Uterus (tissue), 3 donors: ENCODE measurements at regions not wholly inside any gene's neighbourhood (a gene's known extent, or its start where the extent isn't known, plus 50 kb on each side); places are given as distances from the start of the nearest gene placed in this dataset.
A peak's percentile ranks its signal among the peaks of the same experiment; 100 is the strongest.

Source experiments
- DNase-seq, 2 donors: peaks; one replicate each; pipeline ENCODE4 v3.0.0-alpha.2; 2019 to 2020
- H3K27ac ChIP-seq, 2 donors: fragments of 200-600 bp; sonication (generic); 1 replicate in 1 of 2; 2 replicates in 1 of 2; pipeline ENCODE4 v1.5.1; 2016 to 2018
- H3K27me3 ChIP-seq, 2 donors: fragments of 200-600 bp; sonication (generic); one replicate each; pipeline ENCODE4 v1.5.1; 2018 to 2019; ENCODE audit warnings: control low read depth in 1 of 2
- H3K36me3 ChIP-seq, 2 donors: fragments of 200-600 bp; sonication (generic); one replicate each; pipeline ENCODE4 v1.5.1; 2019; ENCODE audit warnings: control low read depth in 1 of 2
- H3K4me1 ChIP-seq, 2 donors: fragments of 200-600 bp; sonication (generic); one replicate each; pipeline ENCODE4 v1.5.1; 2018 to 2019; ENCODE audit warnings: control low read depth in 1 of 2
- H3K4me3 ChIP-seq, 2 donors: fragments of 200-600 bp; sonication (generic); 1 replicate in 1 of 2; 2 replicates in 1 of 2; pipeline ENCODE4 v1.5.1; 2018 to 2019; ENCODE audit warnings: mild to moderate bottlenecking in 1 of 2
- H3K9me3 ChIP-seq, 2 donors: fragments of 200-600 bp; sonication (generic); one replicate each; pipeline ENCODE4 v1.5.1; 2019; ENCODE audit warnings: control low read depth in 1 of 2
- CTCF ChIP-seq, 4 experiments: fragments of 200-600 bp in 2 of 4; fragments of 450-650 bp in 2 of 4; sonication (generic) in 2 of 4; IDR thresholded peaks; one replicate each; pipeline ENCODE4 v1.5.1; 2016 to 2019; ENCODE audit warnings: antibody characterized with exemption in 4 of 4, mild to moderate bottlenecking in 2 of 4, moderate library complexity in 1 of 4
- POLR2A ChIP-seq, 2 donors: fragments of 450-650 bp; IDR thresholded peaks; one replicate each; pipeline ENCODE4 v1.6.1; 2016; ENCODE audit warnings: antibody characterized with exemption in 2 of 2, mild to moderate bottlenecking in 1 of 2, moderate library complexity in 1 of 2
- intact Hi-C: fragments of 100-400 bp; cut with DNase I; formaldehyde crosslinking; loops from one replicate; pipeline ENCODE4 v1.15.1; 2023; ENCODE audit warnings: low total_unique reads
- donor health status: DM: yes; HTN: yes; CAD: no.

GRCh38 chr6:168136001-168136400 is 57.0 kb upstream of the FRMD1 start:
- TF ChIP-seq CTCF (IDR thresholded peaks at IDR 0.05) (no peak), POLR2A (IDR thresholded peaks at IDR 0.05) (no peak)
- H3K27me3 ChIP-seq: no peaks in the 10 kb centered on the region
- intact Hi-C loops: no loop called here

DNA sequence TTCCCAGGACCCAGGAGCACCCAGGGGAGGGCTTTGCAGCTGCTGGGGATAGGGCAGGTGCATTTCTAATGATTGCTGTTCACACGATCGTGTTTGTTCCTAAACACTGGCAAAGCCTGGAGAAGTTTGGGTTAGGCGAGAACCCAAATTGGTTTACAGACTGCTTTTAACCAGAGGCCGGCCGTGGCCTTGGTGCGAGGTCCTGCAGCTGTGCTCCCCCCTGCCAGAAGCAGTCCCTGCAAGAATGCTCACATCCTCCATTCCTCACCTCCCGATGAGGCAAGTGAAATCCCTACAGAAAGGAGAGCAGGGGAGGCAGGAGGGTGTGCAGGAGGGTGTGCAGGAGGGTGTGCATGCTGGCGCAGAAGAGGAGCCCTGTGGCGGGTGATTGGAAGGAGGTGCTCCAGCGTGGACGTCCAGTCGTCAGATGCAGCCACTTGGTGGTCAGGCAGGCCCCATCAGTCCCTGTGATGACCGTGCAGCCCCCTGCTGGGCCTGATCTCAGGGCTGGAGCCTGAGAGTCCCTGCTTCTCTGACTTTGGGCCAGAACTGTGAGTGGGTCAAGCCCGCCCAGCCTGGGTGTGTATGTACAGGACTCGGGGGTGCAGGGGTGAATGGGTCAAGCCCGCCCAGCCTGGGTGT is 55.7 kb upstream of the FRMD1 start:
- intact Hi-C loops: no loop called here
- DNase-seq: peak in 1 of 2 donors; percentile 11
- TF ChIP-seq CTCF (IDR thresholded peaks at IDR 0.05): no peak

More at GRCh38 chr6:168136001-168136400, 57.0 kb upstream of the FRMD1 start:
- Histone ChIP-seq H3K27ac (no peak overlapping the region), H3K36me3 (no peaks in the 10 kb centered on the region), H3K4me3 (no peak overlapping the region), H3K4me1 (no peaks in the 10 kb centered on the region), H3K9me3 (no peaks in the 10 kb centered on the region)
- no peak for DNase-seq

GRCh38 chr6:168133687-168134559 is 54.9 kb upstream of the FRMD1 start:
- Histone ChIP-seq H3K4me1 (no peaks in the 10 kb centered on the region), H3K9me3 (no peaks in the 10 kb centered on the region), H3K27me3 (no peaks in the 10 kb centered on the region), H3K27ac (no peak overlapping the region), H3K36me3 (no peaks in the 10 kb centered on the region), H3K4me3 (peak overlapping the region in 1 of 2 donors; percentile 19)
- intact Hi-C loops: no loop called here
- DNase-seq: peak in 1 of 2 donors; percentile 7
- TF ChIP-seq CTCF (IDR thresholded peaks at IDR 0.05): no peak
- no peak for TF ChIP-seq POLR2A (IDR thresholded peaks at IDR 0.05)

More for the DNA sequence above, 55.7 kb upstream of the FRMD1 start:
- H3K36me3 ChIP-seq: no peaks in the 10 kb centered on the region
- no peaks in the 10 kb centered on the region for H3K4me1 ChIP-seq
- H3K9me3 ChIP-seq: no peaks in the 10 kb centered on the region
- H3K27ac ChIP-seq: no peak overlapping the region
- H3K27me3 ChIP-seq: no peaks in the 10 kb centered on the region
- no peak overlapping the region for H3K4me3 ChIP-seq

- TF ChIP-seq POLR2A (IDR thresholded peaks at IDR 0.05) (no peak), CTCF (IDR thresholded peaks at IDR 0.05) (peak in 1 of 4 experiments; percentile 1)
- H3K9me3 ChIP-seq: no peaks in the 10 kb centered on the region
- peak overlapping the region in 1 of 2 donors; percentile 42 for H3K27ac ChIP-seq
- DNase-seq: peak in 1 of 2 donors; percentile 53
- H3K36me3 ChIP-seq: no peaks in the 10 kb centered on the region
- intact Hi-C loops: no loop called here
- H3K27me3 ChIP-seq: no peaks in the 10 kb centered on the region
- H3K4me3 ChIP-seq: peak overlapping the region; percentile 14 to 19
- H3K4me1 ChIP-seq: no peaks in the 10 kb centered on the region
These were observed 54.2 kb upstream of the FRMD1 start for GRCh38 chr6:168133168-168133561.
